SK-N-DZ (cell line): ENCODE measurements at regions not wholly inside any gene's neighbourhood (a gene's known extent, or its start where the extent isn't known, plus 50 kb on each side); places are given as distances from the start of the nearest gene placed in this dataset.
"Not testable (repeated sequence)": the region's sequence is repeated elsewhere in the genome, so short reads cannot be mapped to it uniquely, and the experiment has no call there.

Source experiments
- DNase-seq: peaks from one replicate; pipeline ENCODE4 v3.0.0-alpha.2; 2015; ENCODE audit warnings: low spot score
- small RNA-seq, 2 experiments: library from RNA; depleted of rRNA; stranded (forward); fragments of <200 nt; gene quantifications; one replicate each; pipeline ENCODE3, GENCODE V24; 2014

DNA sequence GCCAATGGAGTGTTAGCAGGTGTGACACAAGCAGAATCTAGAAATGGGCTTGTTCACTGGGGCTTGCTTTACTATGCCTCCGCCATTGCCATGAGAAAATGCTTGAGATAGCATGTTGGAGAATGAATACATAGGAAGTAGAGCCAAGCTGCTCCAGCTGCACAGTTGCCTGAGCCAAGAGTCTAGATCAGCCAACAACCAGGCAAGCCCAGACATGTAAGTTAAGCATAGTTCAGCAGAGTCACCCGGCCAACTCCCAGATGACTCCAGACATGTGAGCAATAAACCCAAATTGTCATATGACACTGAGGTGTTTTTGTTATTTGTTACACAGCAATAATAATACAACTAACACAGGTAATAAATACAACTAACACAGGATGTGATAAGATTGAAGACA, 167.9 kb downstream of the HAO1 start:
- no peak for DNase-seq

DNA sequence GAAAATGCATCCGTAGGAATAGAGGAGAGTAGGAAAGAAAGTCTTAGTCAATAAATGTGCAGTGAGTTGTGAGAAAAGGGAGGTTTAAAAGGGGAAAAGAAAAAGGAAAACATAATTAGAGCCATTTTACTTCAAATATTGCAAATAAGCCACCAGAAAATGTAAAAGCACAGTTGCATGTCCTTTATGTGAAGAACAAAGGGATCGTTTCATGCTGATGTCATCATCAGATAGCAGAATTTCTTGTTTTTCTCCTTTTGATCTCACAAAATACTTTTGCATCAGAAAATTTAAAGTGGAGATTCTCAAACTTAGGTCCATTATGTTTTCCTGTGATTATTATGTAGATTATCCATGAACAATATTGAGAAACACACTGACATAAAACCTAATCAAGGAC, 166.7 kb downstream of the HAO1 start:
- no peak for DNase-seq

DNA sequence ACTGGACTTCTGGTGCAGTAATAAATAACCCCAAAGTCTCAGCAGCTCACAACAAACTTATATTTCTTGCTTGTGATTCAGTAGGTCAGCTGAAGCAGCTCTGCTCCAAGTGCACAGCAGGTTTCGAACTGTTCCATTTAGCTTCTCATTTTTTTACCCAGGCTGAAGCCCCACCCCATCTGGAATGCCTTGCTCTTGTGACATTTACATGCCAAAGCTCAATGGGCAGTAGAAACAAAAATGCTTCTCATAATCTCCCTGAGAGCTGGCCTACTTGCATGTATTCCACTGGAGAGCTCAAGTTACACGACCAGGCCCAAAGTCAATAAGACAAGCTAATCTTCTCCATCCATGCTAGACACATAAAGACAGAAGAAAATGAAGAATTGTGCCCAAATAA, 165.2 kb downstream of the HAO1 start:
- no peak for DNase-seq

DNA sequence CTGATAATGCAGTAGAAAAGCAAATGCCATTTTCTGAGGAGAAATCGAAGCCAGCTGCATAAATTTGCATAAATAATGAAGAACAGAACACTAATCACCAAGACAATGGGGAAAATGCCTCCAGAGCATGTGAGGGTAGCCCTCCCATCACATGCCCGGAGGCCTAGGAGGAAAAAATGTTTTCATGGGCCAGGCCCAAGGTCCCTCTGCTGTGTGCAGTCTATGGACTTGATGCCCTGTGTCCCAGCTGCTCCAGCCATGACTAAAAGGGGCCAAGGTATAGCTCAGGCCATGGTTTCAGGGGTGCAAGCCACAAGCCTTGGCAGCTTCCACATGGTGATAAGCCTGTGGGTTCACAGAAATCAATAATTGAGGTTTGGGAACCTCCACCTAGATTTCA, 164.1 kb downstream of the HAO1 start:
- DNase-seq: no peak

DNA sequence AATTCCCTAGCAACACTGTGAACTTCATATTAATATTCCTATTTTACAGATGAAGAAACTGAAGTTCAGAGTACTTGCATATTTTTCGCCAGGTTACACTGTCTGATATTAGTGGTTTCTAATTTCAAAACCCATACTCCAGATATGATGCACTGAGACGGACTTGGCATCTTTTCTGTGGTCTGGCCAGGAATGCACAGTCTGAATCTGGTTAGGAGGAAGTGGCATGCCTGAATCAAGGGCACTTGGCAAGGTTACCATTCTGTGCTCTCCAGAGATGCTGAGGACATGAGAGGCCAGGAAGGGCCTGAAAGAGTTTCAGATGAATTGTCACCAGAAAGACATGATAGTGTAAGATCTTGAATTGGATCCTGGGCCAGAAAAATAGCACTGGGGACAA, 150.1 kb downstream of the HAO1 start:
- DNase-seq: no peak

DNA sequence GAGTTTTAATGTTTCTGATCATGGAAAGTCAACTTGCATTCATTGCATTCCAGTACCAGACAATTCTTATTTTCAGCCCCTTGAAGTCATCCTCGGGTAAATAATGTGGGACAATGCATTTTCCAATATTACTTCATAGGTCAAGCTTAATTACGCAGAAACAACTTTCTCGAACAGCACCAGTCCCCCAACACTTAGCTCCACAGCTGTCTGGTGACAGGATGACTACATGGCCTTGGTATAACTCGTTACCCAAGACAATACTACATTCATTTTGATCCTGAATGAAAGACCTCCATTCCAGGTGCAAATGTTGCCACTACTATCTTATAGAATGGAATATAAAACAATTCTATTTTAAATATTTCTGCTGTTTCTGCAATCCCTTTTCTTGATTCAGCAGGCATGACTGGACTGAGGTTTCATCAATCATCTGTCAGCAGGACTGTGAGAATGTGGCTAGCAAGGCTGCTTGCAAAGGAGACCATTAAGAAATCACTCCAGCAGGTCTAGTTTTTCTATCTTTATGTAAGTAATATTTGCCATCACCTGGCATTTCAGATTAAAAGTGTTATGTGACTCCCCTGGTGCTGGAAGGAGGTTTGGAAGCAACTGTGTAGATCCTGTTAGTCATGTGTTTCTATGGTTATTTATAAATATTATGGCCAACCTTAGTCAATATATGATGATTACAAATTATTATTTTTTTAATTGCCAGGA, 147.9 kb downstream of the HAO1 start:
- DNase-seq: no peak

DNA sequence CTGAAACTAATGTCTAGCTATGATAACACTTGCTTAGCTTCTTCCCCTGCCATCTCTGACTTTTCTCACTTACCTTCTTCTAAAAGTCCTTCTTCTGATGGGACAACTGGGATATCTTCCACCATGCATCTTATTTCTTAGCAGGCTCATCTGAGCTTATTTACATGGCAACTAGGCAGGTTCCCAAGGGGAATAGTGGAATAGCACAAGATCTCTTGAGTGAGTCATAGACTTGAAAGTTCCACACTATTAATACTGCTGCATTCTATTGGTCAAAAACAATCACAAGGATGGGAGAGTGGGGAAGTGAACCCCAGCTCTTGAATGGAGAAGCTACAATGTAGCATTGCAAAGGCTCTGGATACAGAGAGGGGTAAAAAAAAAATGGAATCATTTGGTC, 142.1 kb downstream of the HAO1 start:
- DNase-seq: no peak

DNA sequence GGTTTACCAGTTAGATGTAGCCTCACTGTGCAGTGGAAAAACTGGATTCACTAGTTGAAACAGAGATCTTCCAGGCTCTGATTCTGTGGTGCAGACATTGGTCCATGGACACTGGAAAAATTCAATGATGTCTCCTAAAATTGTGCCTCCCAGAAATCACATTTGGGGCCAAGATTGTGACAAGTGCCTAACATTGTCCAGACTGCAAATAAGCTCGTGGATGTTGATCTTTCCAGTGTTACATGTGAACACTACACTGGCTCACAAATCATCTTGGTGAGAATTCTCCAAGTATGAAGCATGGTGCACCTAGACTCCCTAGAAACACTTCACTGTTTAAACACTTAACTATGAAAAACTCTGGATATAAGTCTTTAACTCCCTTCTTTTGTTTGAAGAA, 140.4 kb downstream of the HAO1 start:
- no peak for DNase-seq

DNA sequence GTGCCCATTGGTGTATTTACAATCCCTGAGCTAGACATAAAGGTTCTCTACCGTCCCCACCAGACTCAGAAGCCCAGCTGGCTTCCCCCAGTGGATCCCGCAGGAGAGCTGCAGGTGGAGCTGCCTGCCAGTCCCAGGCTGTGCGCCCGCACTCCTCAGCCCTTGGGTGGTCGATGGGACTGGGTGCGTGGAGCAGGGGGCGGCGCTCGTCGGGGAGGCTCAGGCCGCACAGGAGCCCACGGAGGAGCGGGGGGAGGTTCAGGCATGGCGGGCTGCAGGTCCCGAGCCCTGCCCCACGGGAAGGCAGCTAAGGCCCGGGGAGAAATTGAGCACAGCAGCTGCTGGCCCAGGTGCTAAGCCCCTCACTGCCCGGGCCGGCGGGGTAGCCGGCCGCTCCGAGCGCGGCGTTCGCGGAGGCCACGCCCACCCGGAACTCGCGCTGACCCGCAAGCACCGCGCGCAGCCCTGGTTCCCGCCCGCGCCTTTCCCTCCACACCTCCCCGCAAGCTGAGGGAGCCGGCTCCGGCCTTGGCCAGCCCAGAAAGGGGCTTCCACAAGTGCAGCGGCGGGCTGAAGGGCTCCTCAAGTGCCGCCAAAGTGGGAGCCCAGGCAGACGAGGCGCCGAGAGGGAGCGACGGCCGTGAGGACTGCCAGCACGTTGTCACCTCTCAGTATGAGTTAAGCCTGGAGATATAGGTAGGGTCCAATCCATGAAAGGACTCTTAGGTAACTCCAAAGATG, 136.7 kb downstream of the HAO1 start:
- DNase-seq: not testable (repeated sequence)

DNA sequence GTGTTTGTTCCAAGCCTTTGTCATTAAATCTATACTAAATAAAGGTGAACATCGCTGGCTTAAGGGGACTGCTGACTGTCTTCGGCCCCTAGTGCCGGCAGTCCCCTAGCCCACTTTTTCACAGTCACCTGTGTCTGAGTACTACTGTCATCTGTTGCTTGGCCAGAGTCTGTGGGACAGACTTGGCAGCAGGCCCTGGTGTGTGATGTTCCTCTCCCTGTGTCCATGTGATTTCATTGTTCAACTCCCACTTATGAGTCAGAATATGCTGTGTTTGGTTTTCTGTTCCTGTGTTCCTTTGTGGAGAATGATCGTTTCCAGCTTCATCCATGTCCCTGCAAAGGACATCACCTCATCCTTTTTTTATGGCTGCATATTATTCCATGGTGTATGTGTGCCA, 133.4 kb downstream of the HAO1 start:
- DNase-seq: no peak

DNA sequence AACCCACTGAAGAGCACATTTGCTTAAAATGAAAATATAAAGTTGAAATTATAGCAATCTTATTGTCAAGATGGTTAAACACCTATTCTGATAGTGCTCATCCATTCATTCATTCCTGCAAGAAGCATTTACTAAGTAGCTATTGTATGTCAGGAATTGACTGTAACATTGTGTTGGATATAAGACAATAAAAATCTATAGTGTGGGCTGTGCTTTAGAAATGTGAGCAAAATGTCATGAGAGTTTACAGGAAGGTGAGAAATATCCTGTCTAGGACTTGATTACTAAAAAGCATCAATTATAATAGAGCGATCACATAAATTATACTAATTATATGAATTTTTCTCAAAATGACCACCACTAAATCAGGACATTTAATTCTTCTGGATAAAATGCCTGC, 123.0 kb downstream of the HAO1 start:
- DNase-seq: no peak

DNA sequence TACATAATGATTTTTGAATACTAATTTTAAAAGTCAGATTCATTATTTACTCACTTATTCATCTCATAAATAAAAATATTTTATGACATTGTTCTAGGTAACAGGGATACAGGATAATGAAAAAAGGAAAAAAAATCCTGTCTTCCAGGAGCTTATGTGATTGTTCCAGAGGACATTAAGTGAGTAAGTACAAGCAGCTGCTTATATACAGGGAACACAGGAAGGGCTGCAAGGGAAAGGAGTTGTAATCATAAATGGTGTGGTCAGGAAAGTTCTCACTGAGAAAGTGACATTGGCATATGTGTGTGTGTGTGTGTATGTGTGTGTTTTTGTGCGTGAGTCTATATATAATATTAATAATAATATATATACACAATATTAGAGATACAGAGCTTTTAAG, 121.8 kb downstream of the HAO1 start:
- no peak for DNase-seq

DNA sequence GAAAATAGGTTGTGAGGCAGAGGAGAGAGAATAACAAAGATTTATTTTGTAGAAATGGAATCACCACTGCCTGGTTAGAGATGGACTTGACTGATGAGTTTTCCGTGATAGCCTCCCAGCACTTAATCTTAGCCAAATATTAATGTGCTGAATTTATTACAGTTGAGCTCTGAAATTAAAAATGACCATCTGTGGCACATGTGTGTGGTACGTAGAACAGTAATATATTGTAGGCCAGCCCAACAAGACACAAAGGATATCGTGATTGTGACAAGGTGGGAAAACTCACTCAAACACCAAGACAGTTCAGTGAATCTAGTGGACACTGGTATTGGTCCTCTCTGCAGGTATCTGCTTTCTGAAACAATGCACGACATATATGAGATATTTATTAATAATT, 119.4 kb downstream of the HAO1 start:
- DNase-seq: no peak

DNA sequence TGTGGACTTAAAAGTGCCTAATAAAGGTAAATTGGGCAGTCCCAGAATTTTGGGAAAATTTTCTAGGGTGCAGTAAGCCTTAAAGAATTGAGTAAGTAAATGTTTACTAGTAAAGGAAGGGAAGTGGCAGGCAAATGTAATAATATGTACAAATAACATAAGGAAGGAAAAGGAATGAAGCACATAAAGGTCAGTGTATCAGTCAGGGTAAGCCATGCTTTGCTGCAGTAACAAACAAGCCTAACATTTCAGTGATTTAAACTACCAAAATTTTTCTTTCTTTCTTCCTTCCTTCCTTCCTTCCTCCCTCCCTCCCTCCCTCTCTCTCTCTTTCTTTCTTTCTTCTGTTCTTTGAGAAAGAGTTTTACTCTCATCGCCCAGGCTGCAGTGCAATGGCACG, 117.5 kb downstream of the HAO1 start:
- no peak for DNase-seq

DNA sequence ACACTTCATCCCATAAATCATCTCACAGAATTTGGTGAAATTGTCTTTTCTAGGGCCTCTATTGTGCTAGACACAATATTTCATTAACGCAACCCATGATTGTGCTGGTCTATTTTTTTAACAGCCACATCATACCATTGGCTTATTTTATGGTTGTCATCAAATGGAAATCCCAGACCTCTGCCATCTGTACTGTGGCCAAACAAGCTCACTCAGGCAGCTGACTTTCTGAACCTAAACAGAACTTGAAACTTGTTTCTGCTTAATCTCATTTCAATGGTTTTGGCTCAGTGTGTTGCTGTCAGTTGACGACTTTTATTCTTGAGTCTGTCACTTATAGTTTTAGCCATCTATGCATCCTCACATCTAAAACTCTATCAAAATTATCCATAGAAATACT, 111.8 kb downstream of the HAO1 start:
- DNase-seq: no peak

DNA sequence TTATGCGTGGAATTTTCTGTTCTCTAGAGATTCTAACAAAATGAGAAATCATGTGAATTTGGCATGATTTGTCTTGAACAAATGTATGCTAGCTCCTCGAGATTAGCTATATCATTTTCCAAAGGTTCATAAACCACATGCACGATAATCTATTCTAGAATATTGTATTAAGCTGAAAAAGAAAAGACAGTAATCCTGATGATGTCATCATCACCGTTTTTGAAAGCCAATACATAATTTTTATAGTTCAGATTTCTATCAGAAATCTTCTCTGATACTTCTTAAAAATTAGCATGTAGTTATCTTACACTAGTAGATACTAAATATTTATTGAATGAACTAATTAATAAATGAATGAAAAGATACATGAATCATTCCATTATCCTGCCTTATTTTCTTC, 111.2 kb downstream of the HAO1 start:
- no peak for DNase-seq

DNA sequence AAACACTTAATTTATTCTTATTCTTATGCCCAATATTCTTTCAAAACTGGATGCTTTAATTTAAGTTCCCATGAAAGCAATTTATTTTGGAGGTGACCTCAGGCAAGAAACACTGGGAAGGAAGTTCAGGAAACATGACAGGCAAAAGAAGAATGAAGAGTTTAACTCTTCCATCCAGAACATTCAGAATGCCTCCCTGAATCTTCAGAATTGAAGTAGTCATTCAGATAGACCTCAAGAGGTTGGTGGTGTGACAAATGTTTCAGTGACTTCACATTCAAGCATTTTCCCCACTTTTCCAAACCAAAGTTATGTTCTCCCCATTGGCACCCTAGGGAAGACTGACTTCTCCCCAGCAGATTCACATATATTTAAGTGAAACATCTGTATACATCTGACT, 110.5 kb downstream of the HAO1 start:
- DNase-seq: no peak

Small RNA genes in the stretch of these regions (small RNA-seq; reads per million reads assigned to genes)
- gene MIR8062: 0 reads per million in 2 experiments
- 0 reads per million in 2 experiments for gene RN7SL547P
